ENCODE measurements at regions not wholly inside any gene's neighbourhood (a gene's known extent, or its start where the extent isn't known, plus 50 kb on each side); places are given as distances from the start of the nearest gene placed in this dataset.

- TF ChIP-seq CTCF (IDR thresholded peaks at IDR 0.05) = no peak
- TF ChIP-seq EP300 (IDR thresholded peaks at IDR 0.05) = no peak
- no peak for TF ChIP-seq POLR2AphosphoS5 (IDR thresholded peaks at IDR 0.05)
- no peak for TF ChIP-seq POLR2A (IDR thresholded peaks at IDR 0.05)
- no peak overlapping the region for H3K27ac ChIP-seq
- intact Hi-C loops (cut with DNase I) = no loop called here
- DNase-seq = no peak
- H3K9me3 ChIP-seq = no peaks in the 10 kb centered on the region
- 96 to 97% methylated on average over 2 of the region's 2 CpGs for WGBS, 2 donors
- H3K4me1 ChIP-seq = peaks cover 0 to 8% (median 0%) of the 10 kb centered on the region in 4 donors
- no peaks in the 10 kb centered on the region for H3K36me3 ChIP-seq
- no peaks in the 10 kb centered on the region for H3K27me3 ChIP-seq
- no peak overlapping the region for H3K4me3 ChIP-seq
Measured at GRCh38 chr12:67582844-67583243, 65.7 kb upstream of the DYRK2 start.

GRCh38 chr12:67586951-67587350, 61.6 kb upstream of the DYRK2 start:
- no peaks in the 10 kb centered on the region for H3K27me3 ChIP-seq
- intact Hi-C loops (cut with DNase I) = no loop called here
- no peak overlapping the region for H3K4me3 ChIP-seq
- WGBS, 2 donors = 88 to 91% methylated on average over 4 of the region's 4 CpGs
- peaks cover 0 to 1% (median 0%) of the 10 kb centered on the region in 4 donors for H3K9me3 ChIP-seq
- H3K4me1 ChIP-seq = peaks cover 0 to 6% (median 0%) of the 10 kb centered on the region in 4 donors
- no peak overlapping the region for H3K27ac ChIP-seq
- H3K36me3 ChIP-seq = no peaks in the 10 kb centered on the region
- no peak for DNase-seq
- TF ChIP-seq EP300 (IDR thresholded peaks at IDR 0.05) = no peak
- no peak for TF ChIP-seq CTCF (IDR thresholded peaks at IDR 0.05)
- no peak for TF ChIP-seq POLR2AphosphoS5 (IDR thresholded peaks at IDR 0.05)
- no peak for TF ChIP-seq POLR2A (IDR thresholded peaks at IDR 0.05)

GRCh38 chr12:67589078-67589477, 59.5 kb upstream of the DYRK2 start:
- H3K4me3 ChIP-seq = no peak overlapping the region
- peaks cover 0 to 9% (median 4%) of the 10 kb centered on the region in 4 donors for H3K4me1 ChIP-seq
- DNase-seq = no peak
- TF ChIP-seq EP300 (IDR thresholded peaks at IDR 0.05) = no peak
- TF ChIP-seq CTCF (IDR thresholded peaks at IDR 0.05) = no peak
- TF ChIP-seq POLR2A (IDR thresholded peaks at IDR 0.05) = no peak
- no peak for TF ChIP-seq POLR2AphosphoS5 (IDR thresholded peaks at IDR 0.05)
- no peaks in the 10 kb centered on the region for H3K36me3 ChIP-seq
- WGBS, 2 donors = 91 to 92% methylated on average over 3 of the region's 3 CpGs
- H3K27me3 ChIP-seq = no peaks in the 10 kb centered on the region
- intact Hi-C loops (cut with DNase I) = no loop called here
- H3K9me3 ChIP-seq = peaks cover 0 to 1% (median 0%) of the 10 kb centered on the region in 4 donors
- no peak overlapping the region for H3K27ac ChIP-seq

- intact Hi-C loops (cut with DNase I) = no loop called here
- Histone ChIP-seq H3K4me3 (no peak overlapping the region), H3K9me3 (peaks cover 0 to 1% (median 0%) of the 10 kb centered on the region in 4 donors), H3K27ac (no peak overlapping the region), H3K36me3 (no peaks in the 10 kb centered on the region), H3K27me3 (no peaks in the 10 kb centered on the region), H3K4me1 (peaks cover 0 to 9% (median 4%) of the 10 kb centered on the region in 4 donors)
- 44 to 52% methylated on average over 4 of the region's 4 CpGs for WGBS, 2 donors
- no peak for DNase-seq
- TF ChIP-seq POLR2AphosphoS5 (IDR thresholded peaks at IDR 0.05) = no peak
- TF ChIP-seq EP300 (IDR thresholded peaks at IDR 0.05) = no peak
- TF ChIP-seq CTCF (IDR thresholded peaks at IDR 0.05) = no peak
- no peak for TF ChIP-seq POLR2A (IDR thresholded peaks at IDR 0.05)
Measured at GRCh38 chr12:67590149-67590790, 58.3 kb upstream of the DYRK2 start.
